Natural killer cell treated with Interleukin-12 subunit alpha and Interleukin-12 subunit beta and Interleukin-15 and Interleukin-18, amount 100 ng/mL, for 72 hours (primary cell): ENCODE measurements at regions not wholly inside any gene's neighbourhood (a gene's known extent, or its start where the extent isn't known, plus 50 kb on each side); places are given as distances from the start of the nearest gene placed in this dataset.

Source experiments
- ATAC-seq, 2 donors: fragments of 150-1000 bp; cut with Tn5 transposase in 1 of 2; sonication (Bioruptor Pico), chemical (Tn5 transposase) in 1 of 2; 2 replicates each; pipeline ENCODE4 v1.10.0; 2021
- DNase-seq: peaks from one replicate; pipeline ENCODE4 v3.0.0; 2022; ENCODE audit warnings: low spot score
- H3K27ac Mint-ChIP-seq, 2 donors: 1 replicate in 1 of 2; 2 replicates in 1 of 2; pipeline ENCODE4 v1.8.0; 2022; ENCODE audit warnings: mixed read lengths in 2 of 2, mild to moderate bottlenecking in 1 of 2, moderate library complexity in 1 of 2
- H3K27me3 Mint-ChIP-seq, 2 donors: 1 replicate in 1 of 2; 2 replicates in 1 of 2; pipeline ENCODE4 v1.8.0; 2022; ENCODE audit warnings: mixed read lengths in 2 of 2
- H3K36me3 Mint-ChIP-seq: one replicate; pipeline ENCODE4 v1.8.0; 2022; ENCODE audit warnings: mixed read lengths
- H3K4me1 Mint-ChIP-seq, 2 donors: 1 replicate in 1 of 2; 2 replicates in 1 of 2; pipeline ENCODE4 v1.8.0; 2022; ENCODE audit warnings: low read depth in 2 of 2, mixed read lengths in 2 of 2, mild to moderate bottlenecking in 1 of 2
- H3K4me3 Mint-ChIP-seq: one replicate; pipeline ENCODE4 v1.8.0; 2022; ENCODE audit warnings: mixed read lengths
- H3K9me3 Mint-ChIP-seq: 2 replicates; pipeline ENCODE4 v1.8.0; 2022; ENCODE audit warnings: mixed read lengths

DNA sequence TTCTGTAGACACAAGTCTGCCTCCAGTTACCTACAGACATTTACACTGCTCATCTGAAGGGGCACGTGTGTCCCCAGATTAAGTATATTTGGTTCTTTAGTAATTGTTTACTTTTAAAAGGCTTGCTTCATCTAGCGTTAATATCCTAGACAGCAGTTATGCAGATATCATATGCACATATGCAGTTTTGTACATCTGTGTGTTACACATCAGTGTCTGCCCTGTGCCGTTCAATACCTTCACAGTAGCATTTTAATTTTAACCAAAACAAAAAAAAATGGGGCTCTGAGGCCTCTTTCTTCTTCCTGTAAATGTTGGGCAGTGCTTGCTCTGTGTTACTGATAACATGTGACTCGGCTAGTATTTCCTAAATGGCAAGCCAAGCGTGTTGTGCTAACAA, 331.4 kb upstream of the MGMT start:
- Mint-ChIP-seq H3K4me1 (peaks cover 0 to 2% of the 10 kb centered on the region in 2 donors), H3K27ac (no peak overlapping the region), H3K4me3 (no peak overlapping the region), H3K9me3 (no peaks in the 10 kb centered on the region), H3K36me3 (no peaks in the 10 kb centered on the region), H3K27me3 (peaks cover 13 to 19% of the 10 kb centered on the region in 2 donors)
- DNase-seq, result no peak
- no peak for ATAC-seq

DNA sequence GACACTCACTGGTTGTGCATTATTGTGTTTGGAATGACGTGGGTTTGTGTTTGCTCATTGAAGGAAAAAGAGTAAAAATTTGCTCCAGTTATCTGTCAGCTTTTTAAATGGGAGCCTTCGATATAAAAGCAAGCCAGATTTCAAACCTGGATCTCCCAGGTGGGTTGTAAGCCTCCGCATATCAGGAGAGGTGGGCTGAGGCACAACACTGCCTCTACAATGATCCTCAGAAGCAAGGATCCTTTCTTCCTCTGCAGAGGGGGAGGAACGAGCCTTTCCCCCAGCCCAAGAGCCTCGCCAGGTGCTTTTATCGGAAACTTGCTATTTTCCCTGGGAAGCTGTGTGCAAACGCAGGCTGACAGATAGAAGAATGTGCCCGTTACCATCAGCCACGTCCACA, 331.0 kb upstream of the MGMT start:
- H3K9me3 Mint-ChIP-seq, result no peaks in the 10 kb centered on the region
- no peak overlapping the region for H3K27ac Mint-ChIP-seq
- no peaks in the 10 kb centered on the region for H3K36me3 Mint-ChIP-seq
- peaks cover 0 to 5% of the 10 kb centered on the region in 2 donors for H3K4me1 Mint-ChIP-seq
- H3K4me3 Mint-ChIP-seq, result no peak overlapping the region
- no peak for DNase-seq
- H3K27me3 Mint-ChIP-seq, result peaks cover 13 to 16% of the 10 kb centered on the region in 2 donors
- ATAC-seq, result no peak

DNA sequence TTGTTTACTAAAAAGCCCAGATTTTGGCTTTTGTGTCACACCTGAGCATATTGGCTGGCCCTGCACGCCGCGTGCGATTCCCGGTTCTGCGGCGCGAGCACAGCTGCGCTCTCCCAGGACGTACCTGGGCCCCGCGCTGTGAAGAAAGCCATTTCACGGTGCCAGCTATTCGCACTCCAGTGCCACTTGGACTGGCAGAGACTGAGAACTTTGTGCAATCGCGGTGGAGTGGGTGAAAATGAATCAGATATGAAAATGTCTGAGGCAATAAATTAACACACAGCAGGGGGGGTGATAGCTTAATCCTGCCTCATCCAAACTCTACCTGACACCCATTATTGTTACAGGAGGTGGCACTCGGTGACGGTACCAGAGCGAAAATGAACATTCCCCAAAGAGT, 330.1 kb upstream of the MGMT start:
- Mint-ChIP-seq H3K4me3 (no peak overlapping the region), H3K27ac (no peak overlapping the region), H3K27me3 (peaks cover 21 to 25% of the 10 kb centered on the region in 2 donors), H3K4me1 (peaks cover 0 to 5% of the 10 kb centered on the region in 2 donors), H3K36me3 (no peaks in the 10 kb centered on the region), H3K9me3 (no peaks in the 10 kb centered on the region)
- no peak for DNase-seq
- no peak for ATAC-seq

DNA sequence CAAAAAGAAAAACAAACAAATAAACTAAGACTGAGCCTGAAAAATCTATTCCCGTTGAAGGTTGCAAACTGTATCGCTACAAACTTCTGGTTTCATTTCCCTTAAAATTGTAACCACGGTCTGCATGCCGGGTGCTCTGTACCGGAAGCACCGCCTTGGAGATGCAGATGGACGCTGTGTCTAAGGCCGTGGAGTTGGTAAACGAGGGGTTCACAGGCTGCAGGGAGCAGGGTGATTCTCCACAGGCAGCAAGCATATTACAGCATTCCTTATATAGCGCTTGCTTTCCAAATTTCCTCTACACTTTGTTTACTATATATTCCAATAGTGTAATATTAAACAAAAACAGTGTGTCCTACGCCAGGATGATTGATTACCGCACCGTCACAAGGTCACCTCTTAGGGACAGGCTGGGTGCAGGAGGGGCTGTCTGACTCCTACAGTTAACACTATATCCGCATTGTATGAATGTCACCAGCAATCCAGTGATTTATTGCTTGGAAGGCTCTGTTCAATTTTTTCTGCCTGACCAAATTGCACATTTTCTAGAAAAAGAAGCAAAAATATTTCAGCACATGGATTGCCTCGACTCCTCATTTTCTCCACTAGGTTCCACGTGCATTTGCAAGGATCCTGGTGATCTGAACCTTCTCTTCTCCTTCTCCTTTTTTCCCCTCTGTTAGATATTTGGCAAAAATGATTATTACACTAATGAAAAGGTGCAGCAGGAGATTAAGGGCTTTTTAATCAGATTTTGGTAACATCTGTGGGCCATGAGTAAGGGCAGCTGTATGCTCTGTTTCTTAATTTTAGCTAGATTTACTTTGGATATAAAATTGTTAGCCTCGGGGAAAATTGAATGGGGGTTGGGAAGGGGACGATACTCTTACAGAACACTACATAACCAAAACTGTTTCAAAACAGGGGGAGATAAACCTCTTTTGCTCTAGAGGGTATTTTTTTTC, 325.8 kb upstream of the MGMT start:
- Mint-ChIP-seq H3K36me3 (no peaks in the 10 kb centered on the region), H3K9me3 (no peaks in the 10 kb centered on the region), H3K27me3 (peaks cover 29 to 35% of the 10 kb centered on the region in 2 donors), H3K27ac (no peak overlapping the region), H3K4me3 (no peak overlapping the region), H3K4me1 (peaks cover 0 to 5% of the 10 kb centered on the region in 2 donors)
- no peak for ATAC-seq
- DNase-seq, result no peak

DNA sequence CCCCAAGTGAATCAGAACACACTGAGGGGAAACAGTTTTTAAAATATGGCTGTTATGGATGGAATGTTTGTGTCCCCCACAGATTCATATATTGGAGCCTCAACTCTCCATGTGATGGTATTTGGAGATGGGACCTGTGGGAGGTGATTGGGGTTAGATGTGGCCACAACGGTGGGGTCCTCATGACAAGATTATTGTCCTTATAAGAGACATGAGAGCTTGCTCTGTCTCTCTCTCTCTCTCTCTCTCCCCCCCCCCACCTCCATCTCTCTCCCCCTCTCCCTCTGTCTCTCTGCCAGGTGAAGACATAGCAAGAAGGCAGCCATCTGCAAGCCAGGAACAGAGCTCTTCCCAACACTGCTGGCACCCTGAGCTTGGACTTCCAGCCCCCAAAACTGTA, 315.8 kb upstream of the MGMT start:
- Mint-ChIP-seq H3K27me3 (peaks cover 8 to 18% of the 10 kb centered on the region in 2 donors), H3K4me1 (no peaks in the 10 kb centered on the region), H3K4me3 (no peak overlapping the region), H3K36me3 (no peaks in the 10 kb centered on the region), H3K9me3 (no peaks in the 10 kb centered on the region), H3K27ac (no peak overlapping the region)
- ATAC-seq (no peak), DNase-seq (no peak)

DNA sequence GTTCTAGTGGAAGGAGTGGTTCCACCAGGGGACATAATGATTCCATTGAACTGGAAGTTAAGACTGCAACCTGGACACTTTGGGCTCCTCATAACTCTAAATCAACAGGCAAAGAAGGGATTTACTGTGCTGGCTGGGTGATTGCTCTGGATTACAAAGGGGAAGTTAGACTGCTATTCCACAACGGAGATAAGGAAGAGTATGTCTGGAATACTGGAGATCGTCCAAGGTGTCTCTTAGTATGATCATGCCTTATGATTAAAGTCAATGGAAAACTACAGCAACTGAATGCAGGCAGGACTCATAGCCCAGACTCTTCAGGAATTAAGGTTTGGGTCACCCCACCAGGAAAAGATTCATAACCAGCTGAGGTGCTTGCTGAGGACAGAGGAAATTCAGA, 310.6 kb upstream of the MGMT start:
- no peak overlapping the region for H3K27ac Mint-ChIP-seq
- peaks cover 8 to 24% of the 10 kb centered on the region in 2 donors for H3K27me3 Mint-ChIP-seq
- no peaks in the 10 kb centered on the region for H3K36me3 Mint-ChIP-seq
- no peaks in the 10 kb centered on the region for H3K9me3 Mint-ChIP-seq
- no peak for DNase-seq
- no peak overlapping the region for H3K4me3 Mint-ChIP-seq
- H3K4me1 Mint-ChIP-seq, result no peaks in the 10 kb centered on the region
- no peak for ATAC-seq

DNA sequence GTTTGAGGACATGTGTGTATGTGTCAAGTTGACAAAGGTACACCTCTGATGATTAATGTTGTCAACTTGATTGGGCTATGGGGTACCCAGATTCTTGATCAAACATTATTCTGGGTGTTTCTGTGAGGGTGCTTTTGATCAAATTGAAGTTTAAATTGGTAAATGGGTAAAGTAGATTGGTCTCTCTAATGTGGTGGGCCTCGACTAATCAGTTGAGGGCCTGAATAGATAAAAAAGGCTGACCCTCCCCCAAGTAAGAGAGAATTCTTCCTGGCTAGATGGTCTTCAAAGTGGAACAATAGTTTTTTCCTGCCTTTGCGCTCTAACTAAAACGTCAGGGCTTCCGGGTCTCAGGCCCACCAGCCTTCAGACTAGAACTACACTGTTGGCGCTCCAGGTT, 309.9 kb upstream of the MGMT start:
- Mint-ChIP-seq H3K4me3 (no peak overlapping the region), H3K27me3 (peaks cover 5 to 18% of the 10 kb centered on the region in 2 donors), H3K36me3 (no peaks in the 10 kb centered on the region), H3K4me1 (no peaks in the 10 kb centered on the region), H3K27ac (no peak overlapping the region), H3K9me3 (no peaks in the 10 kb centered on the region)
- ATAC-seq (no peak), DNase-seq (no peak)

DNA sequence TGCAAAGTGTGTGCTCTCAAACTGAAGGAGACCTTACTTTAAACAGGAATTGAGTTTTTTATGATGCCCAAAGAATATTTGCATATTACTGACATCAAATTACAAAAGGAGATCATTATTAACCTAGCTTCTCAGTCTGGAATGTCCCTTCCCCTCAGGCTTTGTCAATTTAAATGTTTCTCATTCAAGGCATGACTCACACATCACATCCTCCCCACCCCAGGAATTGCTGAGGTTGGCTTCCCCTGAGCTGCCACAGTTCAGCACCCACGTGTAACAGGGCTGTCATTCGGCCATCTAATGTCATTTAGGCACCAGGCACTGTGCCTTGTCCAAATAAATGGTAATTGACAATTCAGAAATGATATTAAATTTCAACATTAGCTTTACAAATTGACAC, 305.9 kb upstream of the MGMT start:
- Mint-ChIP-seq H3K9me3 (no peaks in the 10 kb centered on the region), H3K27ac (no peak overlapping the region), H3K4me1 (no peaks in the 10 kb centered on the region), H3K27me3 (peaks cover 7 to 28% of the 10 kb centered on the region in 2 donors), H3K36me3 (no peaks in the 10 kb centered on the region), H3K4me3 (no peak overlapping the region)
- peak in 1 of 2 donors; percentile 52 for ATAC-seq
- DNase-seq, result no peak

DNA sequence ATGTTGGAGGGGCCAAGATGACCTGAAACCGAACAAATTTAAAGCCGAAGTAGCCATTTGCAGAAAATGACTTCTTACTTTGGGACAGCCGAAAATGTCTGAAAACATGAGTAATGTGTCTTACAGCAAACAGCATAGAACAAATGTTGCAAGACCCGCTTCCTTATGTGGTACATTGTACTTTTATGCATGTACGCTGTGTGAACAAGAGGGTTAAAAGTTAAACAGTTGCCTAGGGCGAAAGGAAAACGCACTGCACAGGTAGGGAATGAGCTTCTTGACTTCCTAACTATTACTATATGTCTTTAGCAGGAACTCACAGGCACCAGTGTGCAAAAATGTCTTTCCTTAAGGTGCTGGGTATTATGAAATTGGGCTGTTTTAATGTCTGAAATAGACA, 303.5 kb upstream of the MGMT start:
- no peaks in the 10 kb centered on the region for H3K36me3 Mint-ChIP-seq
- ATAC-seq (no peak), DNase-seq (no peak)
- no peak overlapping the region for H3K4me3 Mint-ChIP-seq
- H3K4me1 Mint-ChIP-seq, result no peaks in the 10 kb centered on the region
- H3K9me3 Mint-ChIP-seq, result no peaks in the 10 kb centered on the region
- H3K27ac Mint-ChIP-seq, result no peak overlapping the region
- peaks cover 2 to 23% of the 10 kb centered on the region in 2 donors for H3K27me3 Mint-ChIP-seq

DNA sequence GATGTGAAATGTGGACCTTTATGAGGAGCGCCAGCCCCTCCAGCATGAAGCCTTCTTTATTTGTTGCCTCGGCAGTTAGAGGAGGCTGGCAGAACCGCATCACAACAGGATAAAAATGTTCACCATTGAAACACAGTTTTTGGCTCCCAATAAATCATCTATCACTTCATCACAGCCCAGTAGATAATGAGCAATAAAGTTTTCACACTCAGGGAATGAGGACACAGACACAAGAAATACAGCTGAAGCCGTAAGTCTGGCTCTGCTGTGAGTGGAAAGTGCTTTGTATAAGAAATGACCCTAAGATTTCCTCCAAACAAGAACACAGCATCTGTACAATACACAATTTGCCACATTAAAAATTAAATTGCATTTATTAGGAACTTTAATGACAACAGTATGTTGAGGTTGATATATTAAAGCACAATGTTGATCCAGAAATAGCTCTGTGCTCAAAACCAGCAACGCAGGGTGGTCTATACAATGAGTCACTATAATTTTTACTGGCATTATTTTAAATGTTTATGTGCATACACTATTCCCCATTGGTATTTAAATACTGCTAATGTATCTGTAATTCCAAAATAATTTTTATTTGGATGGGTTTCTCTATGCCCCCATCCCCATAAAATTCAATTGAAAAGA, 301.8 kb upstream of the MGMT start:
- H3K27ac Mint-ChIP-seq, result no peak overlapping the region
- no peak for DNase-seq
- no peak overlapping the region for H3K4me3 Mint-ChIP-seq
- ATAC-seq, result no peak
- H3K9me3 Mint-ChIP-seq, result no peaks in the 10 kb centered on the region
- H3K4me1 Mint-ChIP-seq, result no peaks in the 10 kb centered on the region
- peaks cover 2 to 21% of the 10 kb centered on the region in 2 donors for H3K27me3 Mint-ChIP-seq
- no peaks in the 10 kb centered on the region for H3K36me3 Mint-ChIP-seq

DNA sequence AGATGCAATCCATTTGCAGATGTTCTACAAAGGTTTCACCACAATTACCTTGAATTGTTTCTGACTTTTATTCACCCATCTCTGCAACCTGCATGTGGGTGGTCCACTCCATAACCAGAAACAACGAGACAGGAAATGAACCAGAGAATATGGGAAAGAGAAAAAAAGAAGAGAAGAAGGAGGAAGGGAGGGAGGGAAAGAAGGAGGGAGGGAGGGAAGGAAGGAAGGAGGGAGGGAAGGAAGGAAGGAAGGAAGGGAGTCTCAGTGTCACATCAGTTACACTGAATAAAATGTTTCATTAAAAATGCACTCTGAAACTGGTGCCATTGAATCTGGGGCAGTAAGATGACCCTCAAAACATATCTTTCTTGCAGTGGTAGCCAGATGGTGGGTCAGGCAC, 301.3 kb upstream of the MGMT start:
- Mint-ChIP-seq H3K36me3 (no peaks in the 10 kb centered on the region), H3K4me1 (no peaks in the 10 kb centered on the region), H3K4me3 (no peak overlapping the region), H3K27me3 (peaks cover 3 to 23% of the 10 kb centered on the region in 2 donors), H3K9me3 (no peaks in the 10 kb centered on the region), H3K27ac (no peak overlapping the region)
- ATAC-seq, result no peak
- no peak for DNase-seq

DNA sequence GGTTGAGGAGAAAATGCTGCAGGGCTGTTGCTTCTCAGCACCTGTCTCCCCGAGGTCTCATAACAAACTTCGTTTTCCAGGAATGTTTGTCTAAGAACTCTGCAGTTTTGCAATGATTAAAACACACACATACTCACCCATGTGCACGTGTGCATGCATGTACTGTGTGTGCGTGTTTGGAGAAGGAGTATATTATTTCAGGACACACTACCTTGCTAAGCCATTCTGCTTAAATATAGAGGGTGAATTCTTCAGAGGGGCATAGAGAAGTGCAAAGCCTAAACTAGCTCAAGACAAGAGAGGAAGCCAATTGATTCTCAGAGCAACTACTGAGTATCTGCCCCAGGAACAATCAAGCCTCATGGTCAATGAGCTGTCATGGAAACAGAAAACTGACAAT, 298.4 kb upstream of the MGMT start:
- Mint-ChIP-seq H3K9me3 (no peaks in the 10 kb centered on the region), H3K4me1 (no peaks in the 10 kb centered on the region), H3K4me3 (no peak overlapping the region), H3K27ac (no peak overlapping the region), H3K36me3 (no peaks in the 10 kb centered on the region), H3K27me3 (peaks cover 9 to 33% of the 10 kb centered on the region in 2 donors)
- DNase-seq (no peak), ATAC-seq (peak in 1 of 2 donors; percentile 59)

DNA sequence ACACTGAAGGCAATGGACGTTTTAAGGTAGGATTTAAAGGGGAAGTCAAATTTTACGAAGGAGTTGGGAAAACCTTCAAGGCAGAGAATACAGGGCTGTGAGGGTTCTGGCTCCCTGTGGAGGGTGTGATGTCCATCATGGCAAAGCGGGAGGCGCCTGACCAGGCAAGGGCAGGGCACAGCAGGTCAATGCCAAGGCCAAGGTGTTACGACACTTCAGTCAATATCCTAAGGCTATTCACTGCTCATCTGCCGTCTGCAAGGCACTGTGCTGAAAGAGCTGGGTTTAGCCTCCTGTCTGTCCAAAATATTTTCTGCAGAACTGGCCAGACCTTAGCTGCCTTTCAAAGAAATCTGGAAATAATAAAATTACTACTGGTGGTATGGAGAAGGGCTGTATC, 297.9 kb upstream of the MGMT start:
- no peak overlapping the region for H3K27ac Mint-ChIP-seq
- no peaks in the 10 kb centered on the region for H3K36me3 Mint-ChIP-seq
- DNase-seq, result no peak
- peak in 1 of 2 donors; percentile 24 for ATAC-seq
- H3K4me3 Mint-ChIP-seq, result no peak overlapping the region
- H3K27me3 Mint-ChIP-seq, result peaks cover 11 to 29% of the 10 kb centered on the region in 2 donors
- H3K9me3 Mint-ChIP-seq, result no peaks in the 10 kb centered on the region
- no peaks in the 10 kb centered on the region for H3K4me1 Mint-ChIP-seq

DNA sequence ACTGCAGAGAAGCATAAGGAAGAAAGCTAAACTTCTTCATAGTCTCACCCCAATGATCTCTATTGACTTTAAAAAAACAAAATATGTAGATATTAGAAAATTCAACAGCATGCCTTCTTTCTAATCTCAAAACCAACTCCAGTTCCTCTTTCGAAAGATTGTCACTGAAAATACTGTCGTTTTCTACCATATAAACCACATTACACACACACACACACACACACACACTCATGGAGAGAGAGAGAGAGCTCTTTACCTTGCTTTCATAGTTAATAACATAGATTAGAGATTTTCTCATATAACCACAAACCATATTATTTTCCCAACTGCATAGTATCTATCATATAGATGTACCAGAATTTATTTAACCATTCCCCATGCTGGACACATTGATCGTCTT, 296.2 kb upstream of the MGMT start:
- ATAC-seq, result no peak
- H3K27ac Mint-ChIP-seq, result no peak overlapping the region

More for the DNA sequence above, 296.2 kb upstream of the MGMT start:
- no peak for DNase-seq
- H3K36me3 Mint-ChIP-seq, result no peaks in the 10 kb centered on the region
- no peak overlapping the region for H3K4me3 Mint-ChIP-seq
- H3K9me3 Mint-ChIP-seq, result no peaks in the 10 kb centered on the region
- H3K4me1 Mint-ChIP-seq, result no peaks in the 10 kb centered on the region
- H3K27me3 Mint-ChIP-seq, result peaks cover 22 to 34% of the 10 kb centered on the region in 2 donors
